ENCODE measurements at regions not wholly inside any gene's neighbourhood (a gene's known extent, or its start where the extent isn't known, plus 50 kb on each side); places are given as distances from the start of the nearest gene placed in this dataset.

DNA sequence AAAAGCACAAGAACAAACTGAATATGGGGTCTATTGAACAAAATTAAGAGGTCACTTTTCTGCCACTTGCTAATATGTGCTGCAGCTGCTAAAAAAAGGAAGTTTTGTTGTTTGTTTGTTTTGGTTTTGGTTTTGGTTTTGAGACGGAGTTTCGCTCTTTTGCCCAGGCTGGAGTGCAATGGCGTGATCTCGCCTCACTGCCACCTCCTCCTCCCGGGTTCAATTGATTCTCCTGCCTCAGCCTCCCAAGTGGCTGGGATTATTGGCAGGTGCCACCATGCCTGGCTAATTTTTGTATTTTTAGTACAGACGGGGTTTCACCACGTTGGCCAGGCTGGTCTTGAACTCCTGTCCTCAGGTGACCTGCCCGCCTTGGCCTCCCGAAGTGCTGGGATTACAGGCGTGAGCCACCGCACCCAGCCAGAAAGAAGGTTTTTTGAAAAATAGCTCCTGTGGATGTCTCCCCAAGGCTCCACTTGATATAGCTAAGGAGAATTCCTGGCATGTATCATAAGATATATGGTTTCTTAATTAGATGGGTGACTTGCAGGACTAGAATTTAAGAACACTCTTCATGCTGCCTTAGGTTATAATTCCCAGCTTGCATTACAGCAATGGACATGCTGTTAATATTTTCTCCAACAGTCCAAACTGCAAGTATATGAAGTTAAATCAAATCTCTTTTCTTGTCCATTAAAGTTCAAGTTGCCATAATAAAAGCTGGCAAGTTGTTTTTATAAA lies 237.6 kb upstream of the AMIGO2 start:
- peak overlapping the region in 1 of 4 donors; percentile 42 for H3K27ac ChIP-seq
- H3K4me3 ChIP-seq: peak overlapping the region in 1 of 4 donors; percentile 11
- TF ChIP-seq POLR2A (IDR thresholded peaks at IDR 0.05): no peak
- TF ChIP-seq, protein P1, sequence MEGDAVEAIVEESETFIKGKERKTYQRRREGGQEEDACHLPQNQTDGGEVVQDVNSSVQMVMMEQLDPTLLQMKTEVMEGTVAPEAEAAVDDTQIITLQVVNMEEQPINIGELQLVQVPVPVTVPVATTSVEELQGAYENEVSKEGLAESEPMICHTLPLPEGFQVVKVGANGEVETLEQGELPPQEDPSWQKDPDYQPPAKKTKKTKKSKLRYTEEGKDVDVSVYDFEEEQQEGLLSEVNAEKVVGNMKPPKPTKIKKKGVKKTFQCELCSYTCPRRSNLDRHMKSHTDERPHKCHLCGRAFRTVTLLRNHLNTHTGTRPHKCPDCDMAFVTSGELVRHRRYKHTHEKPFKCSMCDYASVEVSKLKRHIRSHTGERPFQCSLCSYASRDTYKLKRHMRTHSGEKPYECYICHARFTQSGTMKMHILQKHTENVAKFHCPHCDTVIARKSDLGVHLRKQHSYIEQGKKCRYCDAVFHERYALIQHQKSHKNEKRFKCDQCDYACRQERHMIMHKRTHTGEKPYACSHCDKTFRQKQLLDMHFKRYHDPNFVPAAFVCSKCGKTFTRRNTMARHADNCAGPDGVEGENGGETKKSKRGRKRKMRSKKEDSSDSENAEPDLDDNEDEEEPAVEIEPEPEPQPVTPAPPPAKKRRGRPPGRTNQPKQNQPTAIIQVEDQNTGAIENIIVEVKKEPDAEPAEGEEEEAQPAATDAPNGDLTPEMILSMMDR (IDR thresholded peaks at IDR 0.05 in 4 of 5, conservative IDR thresholded peaks at IDR 0.05 in 1 of 5): no peak
- in situ Hi-C loops (cut with MboI; ENCODE audit: low sequenced_read_pairs in 4 of 4): no loop called here
- ATAC-seq (no peak), DNase-seq (no peak)
- intact Hi-C loops (cut with DNase I; ENCODE audit: low total_unique reads): no loop called here
- no peaks in the 10 kb centered on the region for H3K27me3 ChIP-seq
- H3K4me1 ChIP-seq: no peaks in the 10 kb centered on the region
- H3K36me3 ChIP-seq: no peaks in the 10 kb centered on the region
- no peaks in the 10 kb centered on the region for H3K9me3 ChIP-seq

DNA sequence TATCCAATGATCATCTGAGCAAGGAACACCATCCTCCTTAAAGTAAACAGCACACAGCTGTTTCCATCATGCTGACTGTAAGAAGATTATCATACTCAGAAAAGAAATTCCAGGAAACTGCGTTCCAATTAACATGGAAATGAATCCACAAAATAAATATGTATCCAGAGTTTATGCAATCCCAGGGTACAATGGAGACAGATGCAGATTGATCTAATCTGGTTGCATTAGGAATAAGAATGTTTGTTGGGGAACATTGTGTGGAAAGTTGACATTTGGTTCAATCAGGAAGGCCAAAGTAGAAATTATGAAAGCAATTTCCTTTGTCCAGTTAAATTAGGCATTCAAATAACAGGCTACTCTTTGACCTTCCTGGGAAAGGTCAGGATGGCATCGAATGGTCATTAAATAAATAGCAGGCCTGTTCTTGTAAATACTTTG lies 236.9 kb upstream of the AMIGO2 start:
- Histone ChIP-seq H3K27me3 (no peaks in the 10 kb centered on the region), H3K9me3 (no peaks in the 10 kb centered on the region), H3K36me3 (no peaks in the 10 kb centered on the region), H3K4me1 (no peaks in the 10 kb centered on the region), H3K4me3 (peak overlapping the region in 1 of 4 donors; percentile 11), H3K27ac (peak overlapping the region in 1 of 4 donors; percentile 42)
- ATAC-seq: no peak
- TF ChIP-seq, protein P1 (IDR thresholded peaks at IDR 0.05 in 4 of 5, conservative IDR thresholded peaks at IDR 0.05 in 1 of 5): no peak
- TF ChIP-seq POLR2A (IDR thresholded peaks at IDR 0.05): no peak
- intact Hi-C loops (cut with DNase I; ENCODE audit: low total_unique reads): no loop called here
- DNase-seq: no peak
- in situ Hi-C loops (cut with MboI; ENCODE audit: low sequenced_read_pairs in 4 of 4): no loop called here

DNA sequence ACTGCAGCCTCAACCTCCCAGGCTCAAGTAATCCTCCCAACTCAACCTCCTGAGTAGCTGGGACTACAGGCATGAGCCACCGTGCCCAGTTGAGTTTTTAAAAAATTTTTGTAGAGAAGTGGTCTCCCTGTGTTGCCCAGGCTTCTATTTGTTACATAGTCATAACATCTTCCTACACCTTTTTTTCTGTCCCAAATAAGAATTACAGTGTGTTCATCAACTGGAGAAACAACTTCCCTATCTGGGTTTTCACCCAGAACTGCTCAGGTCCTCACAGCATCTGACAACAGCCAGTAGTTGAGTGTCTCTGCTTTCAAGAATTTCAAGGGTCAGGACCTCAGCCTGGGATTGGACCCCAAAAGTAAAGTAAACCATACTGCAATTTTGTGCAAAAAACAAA lies 235.2 kb upstream of the AMIGO2 start:
- no peaks in the 10 kb centered on the region for H3K27me3 ChIP-seq
- H3K4me1 ChIP-seq: no peaks in the 10 kb centered on the region
- in situ Hi-C loops (cut with MboI; ENCODE audit: low sequenced_read_pairs in 4 of 4) (no loop called here), intact Hi-C loops (cut with DNase I; ENCODE audit: low total_unique reads) (no loop called here)
- ATAC-seq: no peak
- no peaks in the 10 kb centered on the region for H3K36me3 ChIP-seq
- TF ChIP-seq POLR2A (IDR thresholded peaks at IDR 0.05): no peak
- TF ChIP-seq, protein P1 (IDR thresholded peaks at IDR 0.05 in 4 of 5, conservative IDR thresholded peaks at IDR 0.05 in 1 of 5): no peak
- H3K9me3 ChIP-seq: no peaks in the 10 kb centered on the region
- H3K4me3 ChIP-seq: no peak overlapping the region
- DNase-seq: no peak
- H3K27ac ChIP-seq: no peak overlapping the region

DNA sequence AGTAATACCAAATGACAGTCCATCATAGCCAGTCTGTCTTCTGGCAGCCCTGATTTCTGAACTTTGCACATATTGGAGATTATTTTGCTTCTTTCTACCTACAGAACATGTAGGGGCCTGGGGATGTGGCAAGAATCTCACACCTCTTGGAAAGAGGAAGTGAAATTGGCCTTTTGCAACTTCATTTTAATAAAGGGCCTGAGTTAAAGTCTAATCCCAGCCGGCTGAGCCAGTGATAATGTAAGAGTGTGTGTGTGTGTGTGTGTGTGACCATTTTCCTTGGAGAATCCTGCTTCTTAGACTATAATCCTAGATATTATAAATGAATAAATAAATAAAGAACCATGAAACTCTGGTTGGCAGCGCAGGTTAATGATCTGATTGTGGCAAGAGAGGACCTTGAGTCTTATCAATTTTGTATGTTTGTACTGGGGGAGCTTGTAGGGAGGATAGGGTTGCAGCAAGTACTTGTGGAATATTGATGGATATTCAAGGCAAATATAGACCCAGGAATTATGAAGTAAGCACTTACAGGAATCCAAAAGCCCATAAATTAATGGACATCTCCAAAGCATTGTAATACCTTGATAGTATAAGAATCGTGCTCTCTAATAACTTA lies 233.2 kb upstream of the AMIGO2 start:
- Histone ChIP-seq H3K36me3 (no peaks in the 10 kb centered on the region), H3K9me3 (no peaks in the 10 kb centered on the region), H3K4me3 (no peak overlapping the region), H3K27ac (no peak overlapping the region), H3K4me1 (no peaks in the 10 kb centered on the region), H3K27me3 (no peaks in the 10 kb centered on the region)
- in situ Hi-C loops (cut with MboI; ENCODE audit: low sequenced_read_pairs in 4 of 4) (no loop called here), intact Hi-C loops (cut with DNase I; ENCODE audit: low total_unique reads) (no loop called here)
- no peak for DNase-seq
- TF ChIP-seq, protein P1 (IDR thresholded peaks at IDR 0.05 in 4 of 5, conservative IDR thresholded peaks at IDR 0.05 in 1 of 5): no peak
- TF ChIP-seq POLR2A (IDR thresholded peaks at IDR 0.05): no peak
- ATAC-seq: no peak

Measured in gastrocnemius medialis (tissue), 4 donors.